SU-DHL-6 (cell line): ENCODE measurements at regions not wholly inside any gene's neighbourhood (a gene's known extent, or its start where the extent isn't known, plus 50 kb on each side); places are given as distances from the start of the nearest gene placed in this dataset.

ENCODE experiments used
- CTCF ChIP-seq: fragments of 200-600 bp; sonication (generic); IDR thresholded peaks from one replicate; pipeline ENCODE4 v1.5.1; 2017; ENCODE audit warnings: antibody characterized with exemption, mild to moderate bottlenecking, low read length, moderate library complexity; ENCODE audit not compliant: insufficient read depth, poor library complexity, severe bottlenecking
- EZH2phosphoT487 ChIP-seq: fragments of 200-600 bp; sonication (generic), shearing (Covaris generic); conservative IDR thresholded peaks from 2 replicates; pipeline ENCODE4 v1.6.1; 2018; ENCODE audit warnings: mild to moderate bottlenecking, antibody characterized with exemption, low read length, moderate library complexity, mixed read lengths

DNA sequence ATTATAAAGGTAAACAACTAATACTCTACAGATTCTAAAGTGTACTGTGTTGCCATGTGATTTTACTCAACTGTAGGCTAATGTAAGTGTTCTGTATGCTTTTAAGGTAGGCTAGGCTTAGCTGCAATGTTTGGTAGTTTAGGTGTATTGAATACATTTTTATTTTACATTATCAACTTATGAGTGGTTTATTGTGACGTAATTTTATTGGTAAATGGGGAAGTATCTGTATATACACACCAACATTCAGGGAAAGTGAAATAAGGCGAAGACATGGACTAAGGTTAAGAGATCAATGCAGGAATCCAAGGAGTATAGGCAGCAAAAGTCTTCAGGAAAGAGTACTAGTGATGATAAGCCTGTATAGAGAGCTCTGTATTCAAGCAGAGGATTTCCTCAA lies 365.8 kb upstream of the MGAT4C start:
- TF ChIP-seq CTCF, result no peak
- TF ChIP-seq EZH2phosphoT487, result no peak
